ENCODE measurements at regions not wholly inside any gene's neighbourhood (a gene's known extent, or its start where the extent isn't known, plus 50 kb on each side); places are given as distances from the start of the nearest gene placed in this dataset.

GRCh38 chr5:77898385-77898784 lies 122.2 kb upstream of the TBCA start:
- DNase-seq (ENCODE audit: low read depth, low spot score) (no peak), FAIRE-seq (no peak), ATAC-seq (no peak)
- ChIA-PET SMC1A (ENCODE audit: uncharacterized antibody, unreplicated experiment) (no interaction called here), CTCF (no interaction called here), POLR2A (no interaction called here), RAD21 (ENCODE audit: unreplicated experiment) (no interaction called here)
- intact Hi-C loops (cut with micrococcal nuclease; ENCODE audit: unreplicated experiment) (no loop called here), in situ Hi-C loops (cut with MboI) (no loop called here)
- Histone ChIP-seq H3K9ac (ENCODE audit: control insufficient read depth, insufficient read depth, low read length) (no peak overlapping the region), H3K27ac (ENCODE audit: control insufficient read depth, insufficient read depth) (no peak overlapping the region), H3K4me1 (ENCODE audit: control insufficient read depth, insufficient read depth, low read length) (no peaks in the 10 kb centered on the region), H3K36me3 (ENCODE audit: control insufficient read depth in 2 of 2, insufficient read depth in 2 of 2, low read length in 1 of 2) (no peaks in the 10 kb centered on the region), H3K4me2 (ENCODE audit: control insufficient read depth, insufficient read depth) (no peak overlapping the region), H3K27me3 (replicated peaks in 1 of 2; ENCODE audit: control insufficient read depth in 2 of 2, insufficient read depth in 2 of 2, low read length in 1 of 2) (no peaks in the 10 kb centered on the region), H3K9me3 (replicated peaks; ENCODE audit: control insufficient read depth, insufficient read depth, low read length) (no peaks in the 10 kb centered on the region), H2AFZ (ENCODE audit: control insufficient read depth, low read depth, low read length) (no peak overlapping the region), H4K20me1 (ENCODE audit: control insufficient read depth, insufficient read depth) (no peaks in the 10 kb centered on the region), H3K79me2 (ENCODE audit: control insufficient read depth, insufficient read depth, low read length) (no peaks in the 10 kb centered on the region), H3K4me3 (no peak overlapping the region)
- TF ChIP-seq PKNOX1 (IDR thresholded peaks at IDR 0.05): no peak
- TF ChIP-seq EP300 (IDR thresholded peaks at IDR 0.05; ENCODE audit: borderline replicate concordance in 1 of 2, control insufficient read depth in 1 of 2, low read depth in 2 of 2, low read length in 2 of 2): no peak
- no peak for TF ChIP-seq ZBED1 (IDR thresholded peaks at IDR 0.05; ENCODE audit: borderline replicate concordance)
- no peak for TF ChIP-seq HCFC1 (IDR thresholded peaks at IDR 0.05; ENCODE audit: low read length)
- no peak for TF ChIP-seq ZSCAN29 (IDR thresholded peaks at IDR 0.05)
- no peak for TF ChIP-seq RFX5 (IDR thresholded peaks at IDR 0.05; ENCODE audit: low read depth, low read length)
- TF ChIP-seq SPI1 (IDR thresholded peaks at IDR 0.05; ENCODE audit: borderline replicate concordance, insufficient read depth, low read depth, low read length): no peak
- no peak for TF ChIP-seq SREBF2 (IDR thresholded peaks at IDR 0.05; ENCODE audit: low read length)
- no peak for TF ChIP-seq E2F8 (IDR thresholded peaks at IDR 0.05; ENCODE audit: low read depth, partially characterized antibody)
- no peak for TF ChIP-seq RB1 (IDR thresholded peaks at IDR 0.05; ENCODE audit: borderline replicate concordance)
- no peak for TF ChIP-seq MLLT1 (IDR thresholded peaks at IDR 0.05)
- TF ChIP-seq POLR2A (IDR thresholded peaks at IDR 0.05; ENCODE audit: low read depth, low read length): no peak
- 74% methylated on average over 2 of the region's 2 CpGs for WGBS (ENCODE audit: insufficient coverage, insufficient replicate concordance, low lambda C conversion rate, missing lambda C conversion rate)
- BruUV-seq (replicated peaks): no TSS peak
